HepG2 (cell line): ENCODE measurements at regions not wholly inside any gene's neighbourhood (a gene's known extent, or its start where the extent isn't known, plus 50 kb on each side); places are given as distances from the start of the nearest gene placed in this dataset.

Source experiments
- ARNTL ChIP-seq: sonication (generic); formaldehyde crosslinking; IDR thresholded peaks from 2 replicates; pipeline ENCODE4 v1.4.0; 2020; ENCODE audit warnings: mild to moderate bottlenecking, missing genetic modification reagents
- HNF4G ChIP-seq, 2 experiments: sonication (generic) in 1 of 2; formaldehyde crosslinking in 1 of 2; IDR thresholded peaks; 2 replicates each; pipeline versions ENCODE4 v1.4.0 to v1.6.1; 2011 to 2020; ENCODE audit warnings: borderline replicate concordance in 2 of 2, low read depth in 2 of 2, mild to moderate bottlenecking in 2 of 2, low read length in 1 of 2, missing genetic modification reagents in 1 of 2, moderate library complexity in 1 of 2
- HOMEZ ChIP-seq: IDR thresholded peaks from 2 replicates; pipeline ENCODE4 v1.6.1; 2016; ENCODE audit warnings: low read depth
- MED1 ChIP-seq: sonication (generic); formaldehyde crosslinking; IDR thresholded peaks from 2 replicates; pipeline ENCODE4 v1.4.0; 2020; ENCODE audit warnings: missing genetic modification reagents
- NR2F2 ChIP-seq: IDR thresholded peaks from 2 replicates; pipeline ENCODE4 v1.6.1; 2012; ENCODE audit warnings: low read depth, inconsistent platforms, borderline replicate concordance
- PCBP2 ChIP-seq: fragments of 200-400 bp; formaldehyde crosslinking; optimal IDR thresholded peaks from 2 replicates; pipeline ENCODE3; 2018; ENCODE audit warnings: low read length, low read depth; ENCODE audit not compliant: poor library complexity, severe bottlenecking
- PPARG ChIP-seq: conservative IDR thresholded peaks from 2 replicates; pipeline ENCODE4 v1.6.1; 2016; ENCODE audit warnings: missing biosample characterization, missing genetic modification reagents
- RERE ChIP-seq: IDR thresholded peaks from 2 replicates; pipeline ENCODE4 v1.6.1; 2016; ENCODE audit warnings: low read depth, missing genetic modification reagents, missing compliant biosample characterization
- SALL1 ChIP-seq: sonication (generic); formaldehyde crosslinking; IDR thresholded peaks from 2 replicates; pipeline ENCODE4 v1.8.0; 2022; ENCODE audit warnings: mild to moderate bottlenecking, missing genetic modification reagents
- SOX13 ChIP-seq, 3 experiments: fragments of 450-650 bp in 1 of 3; sonication (generic) in 1 of 3; formaldehyde crosslinking in 1 of 3; IDR thresholded peaks in 2 of 3; conservative IDR thresholded peaks in 1 of 3; 2 replicates each; pipeline versions ENCODE4 v1.5.0 to v1.6.1; 2016 to 2020; ENCODE audit warnings: antibody characterized with exemption in 1 of 3, mild to moderate bottlenecking in 1 of 3, missing compliant biosample characterization in 1 of 3, missing genetic modification reagents in 1 of 3, moderate library complexity in 1 of 3
- TAF1 ChIP-seq: sonication (generic); formaldehyde crosslinking; IDR thresholded peaks from 2 replicates; pipeline ENCODE4 v1.4.0; 2020; ENCODE audit warnings: missing genetic modification reagents
- USF2 ChIP-seq, 2 experiments: sonication (generic) in 1 of 2; formaldehyde crosslinking in 1 of 2; IDR thresholded peaks; 2 replicates each; pipeline versions ENCODE4 v1.5.1 to v1.6.1; 2011 to 2020; ENCODE audit warnings: borderline replicate concordance in 1 of 2, low read depth in 1 of 2, low read length in 1 of 2, mild to moderate bottlenecking in 1 of 2, missing genetic modification reagents in 1 of 2, moderate library complexity in 1 of 2
- ZBTB25 ChIP-seq: IDR thresholded peaks from 2 replicates; pipeline ENCODE4 v1.6.1; 2018; ENCODE audit warnings: missing genetic modification reagents
- ZIK1 ChIP-seq: sonication (generic); formaldehyde crosslinking; IDR thresholded peaks from 2 replicates; pipeline ENCODE4 v1.5.0; 2020; ENCODE audit warnings: mild to moderate bottlenecking, low read depth, missing genetic modification reagents, borderline replicate concordance
- ZNF121 ChIP-seq: sonication (generic); formaldehyde crosslinking; IDR thresholded peaks from 2 replicates; pipeline ENCODE4 v1.5.0; 2020; ENCODE audit warnings: mild to moderate bottlenecking, missing genetic modification reagents
- ZNF761 ChIP-seq: sonication (generic); formaldehyde crosslinking; conservative IDR thresholded peaks from 2 replicates; pipeline ENCODE4 v1.4.0; 2020; ENCODE audit warnings: mild to moderate bottlenecking, missing genetic modification reagents

- TF ChIP-seq RERE (CRISPR knock-in tag) (0 out of 2 replicates have a peak, but pooled peaks have one; percentile 52), MED1 (peak; percentile 46; the same call in 1 of the 2 replicates), ARNTL (CRISPR knock-in tag) (peak; percentile 66), ZNF121 (no peak), USF2 (IDR thresholded peaks at IDR 0.05; ENCODE audit: low read depth, low read length) (no peak), USF2 (CRISPR knock-in tag; IDR thresholded peaks at IDR 0.05; ENCODE audit: borderline replicate concordance) (no peak), ZBTB25 (peak; percentile 16; the same call in 1 of the 2 replicates), ZNF761 (CRISPR knock-in tag) (0 out of 2 replicates have a peak, but pooled peaks have one; percentile 26), SALL1 (CRISPR knock-in tag) (peak; percentile 48), TAF1 (CRISPR knock-in tag) (0 out of 2 replicates have a peak, but pooled peaks have one; percentile 19), PPARG (peak; percentile 71), SOX13 (IDR thresholded peaks at IDR 0.05) (no peak), SOX13 (CRISPR knock-in tag; conservative IDR thresholded peaks at IDR 0.05 in 1 of 2, IDR thresholded peaks at IDR 0.05 in 1 of 2) (peak in 1 of 2 experiments; percentile 78; a peak in 1 of 4 replicates), HNF4G (IDR thresholded peaks at IDR 0.05; ENCODE audit: borderline replicate concordance, low read depth, low read length) (peak; percentile 80; the same call in 1 of the 2 replicates), HNF4G (CRISPR knock-in tag; IDR thresholded peaks at IDR 0.05; ENCODE audit: borderline replicate concordance, low read depth) (peak; percentile 39; the same call in 1 of the 2 replicates), PCBP2 (no peak), ZIK1 (no peak), NR2F2 (peak; percentile 54; the same call in 1 of the 2 replicates), HOMEZ (CRISPR knock-in tag) (peak; percentile 24; the same call in 1 of the 2 replicates)
Observed at GRCh38 chr6:1182722-1183521, 129.0 kb upstream of the FOXQ1 start (continued).
